Neural progenitor cell (in vitro differentiated cells): ENCODE measurements at regions not wholly inside any gene's neighbourhood (a gene's known extent, or its start where the extent isn't known, plus 50 kb on each side); places are given as distances from the start of the nearest gene placed in this dataset.

ENCODE experiments used
- EZH2 ChIP-seq: fragments of 200-600 bp; sonication (generic); IDR thresholded peaks from 2 replicates; pipeline ENCODE4 v1.6.1; 2017; ENCODE audit warnings: antibody characterized with exemption, mild to moderate bottlenecking, moderate library complexity
- TF ChIP-seq, protein P1 (sequence below): fragments of 200-600 bp; sonication (generic); IDR thresholded peaks from 2 replicates; pipeline ENCODE4 v1.5.1; 2017; ENCODE audit warnings: antibody characterized with exemption, mild to moderate bottlenecking

DNA sequence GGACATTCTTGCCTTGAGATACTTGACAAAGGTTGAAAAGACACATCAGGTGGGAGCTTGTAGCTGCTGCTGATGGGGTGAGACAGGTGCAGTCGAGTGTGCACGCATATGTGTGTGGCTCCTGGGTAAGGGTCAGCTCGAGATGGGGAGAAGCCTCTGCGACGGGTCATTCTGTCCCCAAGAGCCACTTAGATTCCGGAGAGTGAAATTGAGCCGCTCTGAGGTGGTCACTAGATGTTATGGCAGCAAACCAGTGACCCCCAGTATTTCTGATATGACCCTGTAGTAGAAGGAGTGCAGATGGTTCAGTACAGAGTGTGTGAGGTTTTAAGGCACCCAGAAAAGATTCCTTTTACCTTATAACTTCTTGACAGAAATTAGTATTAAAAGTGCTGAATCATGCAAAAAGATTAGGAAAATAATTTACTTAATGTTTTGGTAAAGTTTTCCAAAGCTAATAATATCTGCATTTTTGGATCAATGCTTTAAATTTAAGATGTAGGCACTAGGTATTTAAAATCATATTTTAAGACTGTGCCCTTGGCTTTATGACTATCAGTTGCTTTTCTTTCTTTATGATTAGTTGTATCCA lies 241.9 kb upstream of the TOPAZ1 start:
- TF ChIP-seq EZH2: no peak
- TF ChIP-seq, protein P1, sequence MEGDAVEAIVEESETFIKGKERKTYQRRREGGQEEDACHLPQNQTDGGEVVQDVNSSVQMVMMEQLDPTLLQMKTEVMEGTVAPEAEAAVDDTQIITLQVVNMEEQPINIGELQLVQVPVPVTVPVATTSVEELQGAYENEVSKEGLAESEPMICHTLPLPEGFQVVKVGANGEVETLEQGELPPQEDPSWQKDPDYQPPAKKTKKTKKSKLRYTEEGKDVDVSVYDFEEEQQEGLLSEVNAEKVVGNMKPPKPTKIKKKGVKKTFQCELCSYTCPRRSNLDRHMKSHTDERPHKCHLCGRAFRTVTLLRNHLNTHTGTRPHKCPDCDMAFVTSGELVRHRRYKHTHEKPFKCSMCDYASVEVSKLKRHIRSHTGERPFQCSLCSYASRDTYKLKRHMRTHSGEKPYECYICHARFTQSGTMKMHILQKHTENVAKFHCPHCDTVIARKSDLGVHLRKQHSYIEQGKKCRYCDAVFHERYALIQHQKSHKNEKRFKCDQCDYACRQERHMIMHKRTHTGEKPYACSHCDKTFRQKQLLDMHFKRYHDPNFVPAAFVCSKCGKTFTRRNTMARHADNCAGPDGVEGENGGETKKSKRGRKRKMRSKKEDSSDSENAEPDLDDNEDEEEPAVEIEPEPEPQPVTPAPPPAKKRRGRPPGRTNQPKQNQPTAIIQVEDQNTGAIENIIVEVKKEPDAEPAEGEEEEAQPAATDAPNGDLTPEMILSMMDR: no peak
